Epithelial cell of proximal tubule (primary cell): ENCODE measurements at regions not wholly inside any gene's neighbourhood (a gene's known extent, or its start where the extent isn't known, plus 50 kb on each side); places are given as distances from the start of the nearest gene placed in this dataset.
A peak's percentile ranks its signal among the peaks of the same experiment; 100 is the strongest.

Experiments used
- DNase-seq: peaks from one replicate; pipeline ENCODE4 v3.0.0-alpha.2; 2011; ENCODE audit warnings: low read depth
- H3K4me3 ChIP-seq: 2 replicates; pipeline ENCODE4 v1.5.1; 2011; ENCODE audit warnings: low read depth, mild to moderate bottlenecking, low read length
- CTCF ChIP-seq: conservative IDR thresholded peaks from 2 replicates; pipeline ENCODE4 v1.5.1; 2012; ENCODE audit warnings: low read depth, mild to moderate bottlenecking, low read length

DNA sequence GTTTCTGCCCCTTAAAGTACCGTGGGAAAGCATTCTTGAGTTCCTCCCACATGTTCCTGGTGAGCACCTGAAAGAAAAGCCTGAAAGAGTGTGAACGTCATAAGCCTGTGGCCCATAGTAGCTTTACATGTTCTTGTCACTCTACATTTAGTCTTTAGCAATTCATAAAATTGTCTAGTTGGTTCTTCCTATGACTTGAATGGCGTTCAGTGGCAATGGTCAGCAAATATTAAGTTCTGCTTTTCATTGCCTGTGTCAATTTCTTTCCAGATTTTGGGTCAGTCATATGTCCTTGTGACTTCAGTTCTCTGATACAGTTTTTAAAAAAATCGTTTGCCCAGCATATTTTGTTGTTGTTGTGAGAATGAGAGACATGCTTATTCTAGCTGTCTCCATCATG, 650.0 kb upstream of the BOD1L1 start:
- TF ChIP-seq CTCF: no peak
- no peak overlapping the region for H3K4me3 ChIP-seq
- no peak for DNase-seq

DNA sequence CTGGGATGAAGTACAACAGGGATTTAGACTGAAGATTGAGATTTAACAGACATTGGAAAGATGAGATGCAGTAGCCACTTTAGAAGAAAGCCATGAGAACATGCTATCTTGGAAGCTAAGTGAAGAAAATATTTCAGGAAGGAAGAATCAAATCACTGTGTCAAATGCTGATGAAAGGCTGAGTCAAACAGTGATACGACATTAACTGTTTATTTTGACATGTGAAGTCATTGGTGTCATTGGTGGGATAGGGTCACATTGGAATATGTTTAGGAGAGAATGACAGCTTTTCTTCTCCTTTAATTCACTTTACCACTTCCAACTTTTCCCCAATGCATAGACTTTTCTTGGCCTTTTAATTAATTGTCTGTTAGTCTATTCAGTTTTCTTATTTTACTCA, 653.0 kb upstream of the BOD1L1 start:
- no peak for DNase-seq
- no peak overlapping the region for H3K4me3 ChIP-seq
- TF ChIP-seq CTCF: no peak

- DNase-seq: no peak
- TF ChIP-seq CTCF: no peak
- H3K4me3 ChIP-seq: no peak overlapping the region
Measured at GRCh38 chr4:14284578-14284977, 657.1 kb upstream of the BOD1L1 start.

- no peak overlapping the region for H3K4me3 ChIP-seq
- TF ChIP-seq CTCF: no peak
- DNase-seq: peak; percentile 1
Measured at GRCh38 chr4:14289708-14290107, 662.2 kb upstream of the BOD1L1 start.

GRCh38 chr4:14293582-14293981, 666.1 kb upstream of the BOD1L1 start:
- no peak for TF ChIP-seq CTCF
- no peak for DNase-seq
- H3K4me3 ChIP-seq: no peak overlapping the region

DNA sequence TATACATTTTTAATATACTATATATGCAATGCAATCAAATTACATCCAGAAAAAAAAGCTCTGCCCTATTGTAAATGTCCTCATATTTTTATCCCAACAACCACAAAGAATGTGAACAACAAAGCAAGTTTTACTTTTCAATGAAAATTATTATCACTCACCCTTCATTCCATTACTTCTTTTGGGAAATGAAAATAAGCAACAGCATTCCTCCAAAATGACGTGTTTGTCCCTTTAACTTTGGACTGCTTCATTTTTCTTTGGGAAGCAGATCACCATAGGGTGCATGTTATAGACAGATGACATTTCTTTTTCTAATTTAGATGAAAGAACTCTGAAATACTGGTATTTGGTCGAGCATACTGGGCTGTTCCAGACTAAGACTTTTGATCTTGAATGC, 667.1 kb upstream of the BOD1L1 start:
- no peak overlapping the region for H3K4me3 ChIP-seq
- no peak for DNase-seq
- TF ChIP-seq CTCF: no peak

DNA sequence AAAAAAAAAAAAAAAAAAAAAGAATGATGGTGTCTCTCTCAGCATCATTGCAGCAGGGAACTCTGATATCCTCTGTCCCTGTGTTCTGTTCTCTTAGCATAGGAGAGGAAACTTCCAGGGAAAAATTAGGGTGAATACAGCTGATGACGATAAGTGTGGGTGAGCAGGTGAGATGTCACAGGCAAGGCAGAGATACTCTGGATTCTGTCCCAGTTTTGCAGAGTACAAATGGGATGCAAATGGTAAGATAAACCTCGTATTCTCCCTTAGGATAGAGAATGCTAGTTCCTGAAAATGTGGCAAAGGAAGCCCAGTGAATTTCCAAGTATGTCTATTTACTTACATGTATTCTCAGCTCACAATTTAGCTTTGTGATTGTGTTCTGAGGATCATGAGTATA, 671.6 kb upstream of the BOD1L1 start:
- no peak for TF ChIP-seq CTCF
- no peak overlapping the region for H3K4me3 ChIP-seq
- DNase-seq: no peak
